Calu3 (cell line): ENCODE measurements at regions not wholly inside any gene's neighbourhood (a gene's known extent, or its start where the extent isn't known, plus 50 kb on each side); places are given as distances from the start of the nearest gene placed in this dataset.

ENCODE experiments used
- BruUV-seq: library from RNA; stranded (reverse); fragments of 400-500 nt; replicated peaks from 2 replicates; lab custom pipeline; 2021; lab: Mats Ljungman, UMichigan
- CTCF ChIA-PET: fragments of 300-600 bp; sonication (Branson Sonifier 250); formaldehyde crosslinking; loops from one replicate; lab custom pipeline; 2022; ENCODE audit warnings: antibody characterized with exemption; lab: Charles Lee
- DNase-seq: peaks from one replicate; pipeline ENCODE4 v3.0.0; 2022
- H3K27ac Mint-ChIP-seq: one replicate; pipeline ENCODE4 v1.8.0; 2022; ENCODE audit warnings: mixed read lengths; ENCODE audit not compliant: unreplicated experiment
- H3K27me3 Mint-ChIP-seq: one replicate; pipeline ENCODE4 v1.8.0; 2022; ENCODE audit warnings: mixed read lengths; ENCODE audit not compliant: unreplicated experiment
- H3K36me3 Mint-ChIP-seq: one replicate; pipeline ENCODE4 v1.8.0; 2022; ENCODE audit warnings: mild to moderate bottlenecking, moderate library complexity, mixed read lengths; ENCODE audit not compliant: insufficient read depth, unreplicated experiment
- H3K4me1 Mint-ChIP-seq: one replicate; pipeline ENCODE4 v1.8.0; 2022; ENCODE audit warnings: mild to moderate bottlenecking, low read depth, mixed read lengths; ENCODE audit not compliant: unreplicated experiment
- H3K4me3 Mint-ChIP-seq: one replicate; pipeline ENCODE4 v1.8.0; 2022; ENCODE audit warnings: mild to moderate bottlenecking, low read depth, moderate library complexity, mixed read lengths; ENCODE audit not compliant: unreplicated experiment
- H3K9me3 Mint-ChIP-seq: one replicate; pipeline ENCODE4 v1.8.0; 2022; ENCODE audit warnings: low read depth, mixed read lengths; ENCODE audit not compliant: unreplicated experiment
- intact Hi-C: fragments of 100-400 bp; cut with micrococcal nuclease; formaldehyde crosslinking; loops from one replicate; pipeline ENCODE4 v1.10.0; 2022; ENCODE audit not compliant: unreplicated experiment
- TF ChIP-seq, protein P1 (sequence below): fragments of 200-600 bp; IDR thresholded peaks from one replicate; pipeline ENCODE4 v1.8.0; 2022; ENCODE audit warnings: antibody characterized with exemption; ENCODE audit not compliant: unreplicated experiment

- H3K36me3 Mint-ChIP-seq = no peaks in the 10 kb centered on the region
- H3K9me3 Mint-ChIP-seq = no peaks in the 10 kb centered on the region
- CTCF ChIA-PET = no interaction called here
- TF ChIP-seq, protein P1, sequence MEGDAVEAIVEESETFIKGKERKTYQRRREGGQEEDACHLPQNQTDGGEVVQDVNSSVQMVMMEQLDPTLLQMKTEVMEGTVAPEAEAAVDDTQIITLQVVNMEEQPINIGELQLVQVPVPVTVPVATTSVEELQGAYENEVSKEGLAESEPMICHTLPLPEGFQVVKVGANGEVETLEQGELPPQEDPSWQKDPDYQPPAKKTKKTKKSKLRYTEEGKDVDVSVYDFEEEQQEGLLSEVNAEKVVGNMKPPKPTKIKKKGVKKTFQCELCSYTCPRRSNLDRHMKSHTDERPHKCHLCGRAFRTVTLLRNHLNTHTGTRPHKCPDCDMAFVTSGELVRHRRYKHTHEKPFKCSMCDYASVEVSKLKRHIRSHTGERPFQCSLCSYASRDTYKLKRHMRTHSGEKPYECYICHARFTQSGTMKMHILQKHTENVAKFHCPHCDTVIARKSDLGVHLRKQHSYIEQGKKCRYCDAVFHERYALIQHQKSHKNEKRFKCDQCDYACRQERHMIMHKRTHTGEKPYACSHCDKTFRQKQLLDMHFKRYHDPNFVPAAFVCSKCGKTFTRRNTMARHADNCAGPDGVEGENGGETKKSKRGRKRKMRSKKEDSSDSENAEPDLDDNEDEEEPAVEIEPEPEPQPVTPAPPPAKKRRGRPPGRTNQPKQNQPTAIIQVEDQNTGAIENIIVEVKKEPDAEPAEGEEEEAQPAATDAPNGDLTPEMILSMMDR = no peak
- no peaks in the 10 kb centered on the region for H3K27me3 Mint-ChIP-seq
- BruUV-seq = no TSS peak
- intact Hi-C loops = no loop called here
- no peak for DNase-seq
- H3K4me1 Mint-ChIP-seq = no peaks in the 10 kb centered on the region
- no peak overlapping the region for H3K4me3 Mint-ChIP-seq
- no peak overlapping the region for H3K27ac Mint-ChIP-seq
Measured at GRCh38 chr17:53740312-53740711, 82.4 kb upstream of the KIF2B start.

DNA sequence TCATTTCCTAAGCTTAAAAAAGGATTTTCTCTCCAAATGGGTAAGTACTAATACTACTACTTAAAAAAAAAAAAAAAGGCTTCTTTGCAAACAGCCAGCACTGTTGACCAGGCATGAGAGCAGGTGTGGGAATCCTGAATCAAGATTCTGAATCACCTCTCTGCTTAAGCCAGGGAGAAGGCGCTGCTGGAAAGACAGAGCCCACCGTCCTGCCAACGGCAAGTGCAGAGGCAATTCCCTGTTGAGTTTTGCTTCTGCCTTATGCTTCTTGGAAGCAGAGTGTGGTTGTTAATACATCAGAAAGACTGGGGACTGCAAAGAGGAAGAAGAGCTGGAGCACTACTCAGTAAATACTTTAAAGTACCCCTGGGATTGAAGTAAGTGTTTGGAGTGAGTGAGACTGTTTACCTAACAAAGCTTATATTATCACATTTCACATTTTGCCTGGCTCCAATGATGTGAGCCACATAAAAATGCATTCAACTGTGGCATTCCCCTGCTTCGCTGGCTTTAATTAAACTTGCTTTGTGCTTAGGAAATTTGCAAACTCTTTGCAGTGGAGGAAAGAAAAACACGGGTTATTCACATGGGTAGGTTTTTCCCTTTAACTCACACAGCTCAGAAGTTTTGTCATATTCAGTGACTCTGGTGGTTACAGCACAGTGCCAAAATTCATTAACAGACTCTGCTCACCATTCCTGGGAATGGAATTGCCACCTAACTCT, 86.0 kb upstream of the KIF2B start:
- H3K27me3 Mint-ChIP-seq = no peaks in the 10 kb centered on the region
- H3K4me1 Mint-ChIP-seq = no peaks in the 10 kb centered on the region
- no TSS peak for BruUV-seq
- intact Hi-C loops = no loop called here
- TF ChIP-seq, protein P1 = no peak
- H3K36me3 Mint-ChIP-seq = no peaks in the 10 kb centered on the region
- CTCF ChIA-PET = interaction anchor here (0.6 kb wide), 1 partner anchor 14 kb away, joined by 3 read pairs; no protein-coding TSS in a partner anchor
- H3K9me3 Mint-ChIP-seq = no peaks in the 10 kb centered on the region
- no peak overlapping the region for H3K4me3 Mint-ChIP-seq
- no peak for DNase-seq
- H3K27ac Mint-ChIP-seq = no peak overlapping the region

GRCh38 chr17:53724726-53725125, 98.0 kb upstream of the KIF2B start:
- no TSS peak for BruUV-seq
- Mint-ChIP-seq H3K9me3 (peaks cover 7% of the 10 kb centered on the region), H3K27me3 (no peaks in the 10 kb centered on the region), H3K4me3 (no peak overlapping the region), H3K36me3 (no peaks in the 10 kb centered on the region), H3K27ac (no peak overlapping the region), H3K4me1 (no peaks in the 10 kb centered on the region)
- CTCF ChIA-PET = no interaction called here
- TF ChIP-seq, protein P1 = no peak
- DNase-seq = no peak
- intact Hi-C loops = no loop called here

- CTCF ChIA-PET = interaction anchor here (0.8 to 0.9 kb wide), 2 partner anchors 26 to 117 kb away, joined by 3 read pairs; no protein-coding TSS in a partner anchor
- H3K27ac Mint-ChIP-seq = peak overlapping the region; percentile 36
- intact Hi-C loops = loop anchor here (2.0 kb wide), 1 partner anchor 96 kb away; no protein-coding TSS in a partner anchor
- H3K4me1 Mint-ChIP-seq = no peaks in the 10 kb centered on the region
- BruUV-seq = no TSS peak
- no peaks in the 10 kb centered on the region for H3K36me3 Mint-ChIP-seq
- H3K4me3 Mint-ChIP-seq = peak overlapping the region; percentile 50
- H3K27me3 Mint-ChIP-seq = no peaks in the 10 kb centered on the region
- TF ChIP-seq, protein P1 = no peak
- H3K9me3 Mint-ChIP-seq = no peaks in the 10 kb centered on the region
- peak; percentile 49 for DNase-seq
Measured at GRCh38 chr17:53722407-53722806, 100.3 kb upstream of the KIF2B start.
